ENCODE measurements at regions not wholly inside any gene's neighbourhood (a gene's known extent, or its start where the extent isn't known, plus 50 kb on each side); places are given as distances from the start of the nearest gene placed in this dataset.

DNA sequence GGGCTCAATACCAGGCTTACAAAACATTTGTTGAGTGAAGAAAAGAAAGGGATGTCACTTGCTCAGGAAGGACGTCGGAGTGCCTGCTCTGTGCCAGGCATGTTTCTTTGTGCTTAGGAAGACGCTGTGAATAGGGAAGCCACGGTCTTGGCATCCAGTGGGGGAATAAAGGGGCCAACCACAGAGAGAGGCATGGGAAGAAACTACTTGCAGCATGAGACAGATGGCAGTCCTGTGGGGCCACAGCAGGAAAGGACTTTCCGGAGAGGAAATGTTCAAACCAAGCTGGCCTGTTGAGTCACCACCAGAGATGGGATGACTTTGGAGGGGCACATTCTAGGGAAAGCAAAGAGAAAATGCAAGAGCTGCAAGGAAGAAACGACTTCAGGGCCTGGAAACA lies 173.2 kb downstream of the CDH26 start:
- DNase-seq, result no peak

DNA sequence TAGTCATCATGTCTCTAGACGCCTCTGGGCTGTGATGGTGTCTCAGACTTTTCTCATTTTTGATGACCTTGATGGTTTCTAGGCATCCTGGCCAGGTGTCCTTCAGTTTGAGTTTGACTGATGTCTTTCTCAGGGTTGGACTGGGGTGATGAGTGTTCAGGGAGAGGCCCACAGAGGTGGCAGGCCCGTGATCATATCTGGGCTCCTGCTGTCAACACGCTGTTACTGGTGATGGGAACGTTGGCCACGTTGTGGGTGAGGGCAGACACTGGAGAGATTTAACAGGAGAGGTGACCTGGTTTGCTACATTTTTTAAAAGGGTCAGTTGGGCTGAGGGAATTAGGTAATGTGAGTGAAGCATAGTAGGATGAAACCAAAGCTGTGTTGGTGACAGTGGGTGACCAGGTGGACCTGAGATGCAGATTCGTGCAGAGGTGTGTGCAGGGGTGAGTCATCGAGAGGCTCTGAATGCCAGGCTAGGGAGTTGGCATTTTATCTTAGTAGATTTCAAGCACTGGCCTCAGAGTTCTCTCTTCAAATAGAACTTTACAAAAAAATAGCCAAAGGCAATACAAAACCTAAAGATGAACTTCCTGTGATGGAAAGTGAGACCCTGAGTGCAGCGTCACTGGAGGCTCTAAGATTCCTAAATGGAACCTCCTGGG lies 174.1 kb downstream of the CDH26 start:
- DNase-seq, result no peak

DNA sequence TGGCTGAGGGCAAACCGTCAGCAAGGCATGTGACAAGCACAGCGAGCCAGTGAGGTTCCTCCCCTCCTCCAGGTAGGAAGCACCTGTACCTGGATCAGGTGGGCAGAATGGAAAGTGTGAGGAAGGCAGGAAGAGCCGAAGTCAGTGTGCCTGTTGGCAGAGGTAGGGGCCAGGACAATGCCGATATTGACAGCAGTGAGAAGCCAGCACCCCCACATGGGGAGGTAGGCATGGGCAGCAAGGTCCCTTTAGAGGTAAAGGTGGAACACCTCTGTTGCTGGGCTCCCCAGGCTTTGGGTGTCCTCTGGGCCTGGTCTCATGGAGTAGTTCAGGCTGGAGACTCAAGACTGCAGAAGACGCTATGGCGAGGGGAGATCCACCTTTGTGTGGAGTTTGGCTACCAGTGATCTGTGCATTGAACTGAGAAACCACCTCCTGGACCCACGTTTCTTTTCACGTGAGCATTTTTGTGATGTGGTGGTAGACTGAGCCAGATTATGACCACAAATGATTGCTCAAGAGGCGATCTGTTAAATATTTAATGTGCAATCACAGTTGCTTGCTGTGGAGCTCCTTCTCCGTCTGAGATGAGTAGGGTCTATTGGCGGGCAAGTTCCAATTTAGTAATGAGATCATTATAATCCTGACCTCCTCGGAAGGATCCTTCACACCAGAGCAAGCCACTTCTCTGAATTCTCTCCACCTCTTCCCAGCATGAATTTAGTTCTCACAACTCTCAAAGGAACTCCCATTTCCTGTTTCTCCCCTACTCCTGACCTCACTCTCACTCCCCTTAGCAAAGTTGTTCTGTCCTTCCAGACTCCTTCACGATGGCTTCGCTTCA lies 174.8 kb downstream of the CDH26 start:
- DNase-seq, result no peak

DNA sequence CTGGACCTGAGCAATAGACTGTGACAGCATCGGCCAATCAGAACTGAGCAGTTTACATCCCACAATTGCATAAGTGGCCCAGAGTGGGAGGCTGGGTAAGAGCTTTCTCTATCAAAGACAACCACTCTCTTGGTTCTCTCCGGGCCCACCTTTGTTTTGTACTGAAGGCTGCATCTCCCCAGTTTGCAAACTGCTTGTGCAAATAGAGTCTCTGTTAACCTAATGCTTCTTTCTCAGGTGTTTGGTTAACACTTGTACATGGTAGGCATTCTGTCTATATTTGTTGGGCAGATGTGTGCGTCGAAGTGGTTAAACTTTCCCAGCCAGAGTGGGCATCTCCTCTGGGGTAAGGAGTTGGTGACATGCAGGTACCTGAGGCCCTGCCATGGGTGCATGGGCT lies 177.1 kb downstream of the CDH26 start:
- no peak for DNase-seq

DNA sequence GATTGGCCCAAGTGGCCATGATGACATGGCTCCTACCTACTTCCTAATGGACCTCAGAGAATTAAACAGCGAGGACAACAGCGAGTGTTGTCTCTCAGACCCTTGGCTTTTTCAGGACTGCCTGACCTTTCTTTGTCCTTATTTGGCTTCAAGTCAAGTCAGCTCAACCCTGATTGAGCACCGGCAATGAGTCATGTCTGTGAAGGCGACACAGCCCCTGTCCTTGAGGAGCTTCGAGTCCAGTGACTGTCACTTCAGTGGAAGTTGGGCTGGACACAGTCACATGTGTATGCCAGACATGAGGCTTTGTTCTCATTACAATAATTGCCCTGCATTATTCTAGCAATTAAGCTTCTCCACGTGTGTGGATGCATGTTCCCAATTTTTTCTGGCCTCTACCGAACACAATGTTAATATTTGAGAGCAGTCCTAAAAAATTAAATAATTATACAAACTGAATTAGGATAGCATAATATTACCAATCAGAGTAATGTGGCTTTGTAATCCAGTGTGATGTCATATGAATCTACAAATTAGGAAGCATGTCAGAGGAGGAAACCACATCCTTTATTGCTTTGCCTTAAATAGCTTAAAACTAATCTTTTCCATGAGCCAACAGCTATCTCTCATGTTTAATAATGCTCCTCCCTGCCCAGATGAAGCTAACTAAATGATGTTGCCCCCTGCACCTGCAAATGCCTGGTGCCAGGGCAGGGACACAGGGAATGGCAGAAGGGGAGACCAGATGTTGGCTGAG lies 178.6 kb downstream of the CDH26 start:
- DNase-seq, result no peak

DNA sequence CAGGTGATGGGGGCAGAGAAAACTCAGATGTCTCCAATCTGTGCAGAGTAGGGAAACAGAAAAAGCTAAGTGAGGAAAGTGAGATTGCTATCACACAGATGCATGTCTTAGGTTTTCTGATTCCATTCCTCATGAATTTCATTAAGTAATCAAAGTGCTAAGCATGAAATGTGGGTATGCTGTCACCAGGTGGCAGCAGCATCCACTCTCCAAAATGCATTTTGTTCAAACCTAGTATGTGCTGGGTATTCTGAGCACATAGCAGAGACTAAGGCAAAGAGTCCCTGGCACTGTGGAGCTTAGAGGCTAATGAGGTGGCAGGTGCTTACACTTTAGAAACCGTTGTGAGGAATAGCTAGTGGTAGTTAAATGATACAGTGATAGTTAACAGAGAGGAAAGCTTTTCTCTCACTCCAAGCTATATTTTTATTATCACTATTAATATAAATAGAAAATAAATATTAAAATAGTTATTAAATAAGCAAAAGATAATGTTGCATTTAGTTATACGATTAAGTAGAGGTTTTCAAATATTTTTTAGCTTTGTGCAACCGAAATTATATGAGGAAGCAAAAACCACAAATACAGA lies 179.5 kb downstream of the CDH26 start:
- peak; percentile 60 for DNase-seq

DNA sequence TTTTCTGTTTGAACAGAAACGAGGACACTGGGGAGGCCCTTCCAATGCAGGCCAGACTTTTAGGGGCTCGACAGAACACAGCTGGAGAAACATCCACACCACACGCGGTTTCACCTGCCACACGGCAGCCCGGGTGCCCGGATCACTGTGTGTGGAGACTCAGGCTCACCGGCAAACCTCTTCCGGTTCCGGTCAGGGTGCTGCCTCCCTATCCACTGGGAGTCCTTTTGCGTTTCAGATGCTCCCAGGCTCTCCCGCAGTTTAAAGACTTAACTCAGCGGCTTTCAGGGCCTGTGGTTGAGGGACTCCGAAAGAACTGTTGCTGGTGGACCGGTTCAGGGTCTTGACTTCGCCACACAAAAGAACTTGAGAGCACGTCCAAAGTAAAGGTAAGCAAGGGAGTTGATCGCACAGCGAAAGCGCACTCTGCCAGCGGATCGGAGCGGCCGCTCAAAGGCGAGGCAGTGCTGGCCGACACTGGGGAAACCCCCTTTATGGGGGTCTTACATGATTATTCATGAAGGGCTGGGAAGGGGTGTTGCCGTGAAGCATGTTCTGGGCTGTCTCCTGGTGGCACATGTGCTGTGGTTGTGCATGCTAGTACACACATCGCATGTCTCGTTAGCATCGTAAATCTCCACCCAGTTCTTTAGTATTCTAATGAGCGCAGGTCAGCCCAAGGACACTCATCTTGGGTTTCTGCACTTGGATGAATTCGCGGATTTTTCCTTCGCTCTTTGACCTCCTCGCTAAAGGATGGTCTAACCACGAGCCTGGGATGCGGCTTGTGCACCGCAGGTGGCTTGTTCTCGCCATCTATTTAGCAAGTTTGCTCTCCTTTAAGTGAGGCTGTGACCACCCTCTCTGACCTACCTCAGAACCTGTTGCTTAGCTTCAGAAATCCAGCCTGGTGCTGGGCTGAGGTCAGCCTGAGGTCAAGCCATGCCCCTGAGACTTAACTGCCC lies 180.3 kb downstream of the CDH26 start:
- peak; percentile 60 for DNase-seq

DNA sequence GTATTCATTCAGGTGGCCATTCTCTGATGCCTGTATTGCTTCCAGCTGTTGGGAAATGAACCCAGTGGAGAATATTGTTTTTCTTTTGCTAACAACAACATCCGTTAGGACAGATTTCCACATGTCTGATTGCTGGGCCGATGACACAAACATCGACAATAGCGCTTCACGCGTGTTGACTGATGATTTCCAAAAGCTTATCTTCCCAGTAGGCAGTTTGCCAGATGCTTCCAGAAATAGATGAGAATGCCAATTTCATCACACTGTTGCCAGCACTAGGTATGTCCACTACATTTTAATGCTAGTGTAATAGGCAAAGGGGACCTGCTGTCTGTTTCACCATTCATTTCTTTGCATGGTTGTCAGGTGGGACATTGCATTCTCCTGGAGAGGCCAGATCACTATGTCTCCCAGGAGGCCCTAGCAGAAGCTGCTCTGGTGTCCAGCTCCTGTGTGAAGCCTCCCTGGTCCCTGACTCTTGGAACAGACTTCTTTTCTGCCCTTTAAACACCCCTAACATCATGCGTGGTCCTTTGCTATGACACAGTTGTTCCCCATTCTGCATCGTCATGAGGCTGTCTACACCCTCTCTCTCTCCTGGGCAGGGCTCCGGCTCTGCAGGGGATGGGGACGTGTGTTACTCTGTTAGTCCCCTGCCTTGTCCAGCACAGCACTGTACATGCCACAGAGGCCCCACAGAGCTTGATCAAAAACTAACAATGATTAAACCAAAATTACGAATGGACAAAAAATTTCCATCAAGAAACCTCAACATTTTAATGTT lies 181.6 kb downstream of the CDH26 start:
- no peak for DNase-seq

DNA sequence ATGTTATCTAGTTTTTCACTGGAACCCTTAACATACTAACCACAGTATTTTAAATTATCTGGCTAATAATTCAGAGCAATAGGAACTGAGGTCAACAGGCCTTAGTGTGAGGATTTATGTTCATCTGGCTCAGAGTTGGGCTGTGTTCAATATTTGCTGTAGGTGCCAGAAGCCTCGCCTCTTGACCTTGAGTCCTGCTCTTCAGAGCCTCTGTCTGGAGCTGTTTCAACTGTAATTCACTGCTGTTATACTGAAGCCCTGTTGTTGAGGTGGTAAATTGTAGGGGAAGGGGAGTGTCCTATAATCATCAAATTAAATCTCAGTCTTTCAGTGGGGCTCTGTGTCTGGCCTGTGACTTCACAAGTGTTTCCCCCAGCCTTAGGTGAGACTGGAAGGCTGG lies 184.4 kb downstream of the CDH26 start:
- no peak for DNase-seq

DNA sequence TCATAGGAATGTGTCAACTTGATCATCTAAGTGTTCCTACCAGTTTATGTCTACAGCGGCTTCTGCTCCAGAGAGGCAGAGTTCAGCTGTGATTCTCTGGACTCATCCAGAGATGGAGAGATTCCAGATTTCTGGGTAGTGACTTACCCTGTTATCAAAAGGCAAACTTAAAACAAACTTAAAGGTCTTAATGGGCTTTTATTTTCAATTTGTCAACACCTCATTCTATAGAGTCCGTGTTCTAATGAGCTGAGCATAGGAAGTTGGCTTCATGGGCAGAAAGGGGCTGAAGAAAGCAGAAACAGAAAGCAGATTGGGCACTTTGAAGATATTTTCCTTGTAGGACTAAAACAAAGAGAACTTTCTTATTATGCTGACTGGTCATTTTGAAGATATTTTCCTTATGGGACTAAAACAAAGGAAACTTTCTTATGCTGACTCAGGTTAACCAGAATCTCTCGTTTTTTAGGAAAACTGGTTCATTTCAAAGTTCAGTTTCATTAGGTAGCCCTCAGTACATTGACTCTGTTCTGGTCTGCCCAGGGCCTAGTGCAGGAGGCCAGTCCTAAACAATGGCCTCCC lies 185.1 kb downstream of the CDH26 start:
- no peak for DNase-seq

DNA sequence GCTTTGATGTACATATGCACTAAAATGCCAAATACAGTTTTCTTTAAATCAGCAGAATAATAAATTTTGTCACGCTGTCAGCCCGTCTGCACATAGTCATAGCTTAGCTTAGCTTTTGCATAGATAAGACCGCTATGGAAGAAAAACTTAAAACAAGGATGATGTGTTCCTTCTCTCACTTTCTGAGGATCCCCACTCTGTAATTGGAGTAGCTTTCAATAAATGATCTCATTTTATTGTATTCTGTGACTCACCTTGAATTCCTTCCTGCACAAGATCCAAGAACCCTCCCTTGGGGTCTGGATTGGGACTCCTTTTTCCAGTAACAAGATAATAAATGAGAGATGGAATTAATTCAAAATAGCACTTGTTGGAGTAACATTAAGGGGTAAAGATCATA lies 186.2 kb downstream of the CDH26 start:
- DNase-seq, result no peak

DNA sequence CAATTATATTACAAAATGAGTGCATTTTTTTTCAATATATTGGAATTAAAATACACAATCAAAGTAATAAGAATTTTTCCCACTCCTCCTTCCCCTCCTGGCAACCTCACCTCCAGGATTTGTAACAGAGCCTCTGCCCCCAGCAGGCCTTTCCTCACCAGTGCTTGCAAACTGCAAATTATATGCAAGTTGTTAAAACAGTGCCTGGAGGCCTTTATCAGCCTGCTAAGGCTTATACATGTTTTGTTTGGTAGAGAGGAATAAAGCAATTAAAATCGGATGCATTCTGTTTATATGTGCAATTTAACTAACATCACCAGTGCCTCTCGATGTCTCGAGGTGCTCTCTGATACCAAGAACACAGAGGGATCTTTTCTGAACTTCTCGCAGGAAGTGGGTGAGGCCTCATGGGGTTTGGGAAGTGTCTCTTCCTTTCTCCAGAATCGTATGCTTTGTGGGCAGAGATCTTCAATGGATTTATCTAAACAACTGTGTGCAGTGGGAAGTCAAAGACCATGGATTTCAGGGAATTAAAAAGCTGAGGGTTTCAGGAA lies 186.8 kb downstream of the CDH26 start:
- DNase-seq, result no peak

DNA sequence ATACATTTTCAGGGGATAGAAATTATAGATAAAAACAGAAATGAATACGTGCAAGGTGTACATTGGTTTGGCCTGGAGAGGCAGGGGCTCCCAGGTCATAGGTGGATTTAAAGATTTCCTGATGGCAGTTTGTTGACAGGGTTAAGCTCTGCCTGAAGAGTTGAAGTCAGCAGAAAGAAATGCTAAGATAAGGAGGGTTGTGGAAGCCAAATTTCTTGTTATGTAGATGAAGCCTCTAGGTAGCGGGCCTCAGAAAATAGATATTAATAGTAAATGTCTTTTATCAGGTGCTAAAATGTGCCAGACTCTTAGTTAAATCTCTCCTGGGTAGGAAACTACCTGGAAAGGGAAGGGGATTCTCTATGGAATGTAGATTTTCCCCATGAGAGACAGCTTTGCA lies 188.8 kb downstream of the CDH26 start:
- no peak for DNase-seq

DNA sequence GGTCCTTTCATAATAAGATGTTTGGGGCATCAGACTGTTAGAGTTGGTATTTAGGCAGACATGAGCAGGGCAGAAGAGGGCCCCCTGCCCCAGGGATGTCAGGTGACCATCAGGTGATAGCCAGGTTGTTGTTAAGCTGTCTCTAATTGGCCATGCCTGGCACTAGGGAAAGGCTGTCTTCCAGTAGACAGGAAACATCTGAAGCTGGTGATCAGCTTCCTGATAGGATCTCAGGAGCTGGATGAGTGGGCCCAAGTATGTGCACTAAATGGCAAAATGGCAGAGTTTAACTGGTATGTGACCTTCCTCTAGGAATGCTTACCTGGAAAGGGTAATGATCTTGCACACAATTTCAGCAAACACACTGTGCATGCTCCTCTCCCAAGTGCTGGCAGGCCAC lies 190.7 kb downstream of the CDH26 start:
- DNase-seq, result no peak

DNA sequence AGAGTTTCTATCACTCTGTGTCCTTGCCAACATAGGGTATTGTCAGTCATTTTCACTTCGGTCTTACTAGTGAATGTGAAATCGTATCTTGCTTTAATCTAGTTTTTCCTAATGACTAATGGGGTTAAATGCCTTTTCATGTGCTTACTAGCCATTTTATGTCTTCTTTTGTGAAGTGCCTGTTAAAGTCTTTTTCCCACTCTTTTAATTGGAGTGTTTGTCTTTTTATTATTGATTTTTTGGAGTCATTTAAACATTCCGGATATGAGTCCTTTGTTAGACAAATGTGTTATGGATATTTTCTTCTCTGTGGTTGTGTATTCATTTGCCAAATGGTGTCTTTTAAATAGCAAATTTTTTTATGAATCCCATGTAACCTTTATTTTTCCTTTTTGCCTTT lies 194.6 kb downstream of the CDH26 start:
- DNase-seq, result no peak

DNA sequence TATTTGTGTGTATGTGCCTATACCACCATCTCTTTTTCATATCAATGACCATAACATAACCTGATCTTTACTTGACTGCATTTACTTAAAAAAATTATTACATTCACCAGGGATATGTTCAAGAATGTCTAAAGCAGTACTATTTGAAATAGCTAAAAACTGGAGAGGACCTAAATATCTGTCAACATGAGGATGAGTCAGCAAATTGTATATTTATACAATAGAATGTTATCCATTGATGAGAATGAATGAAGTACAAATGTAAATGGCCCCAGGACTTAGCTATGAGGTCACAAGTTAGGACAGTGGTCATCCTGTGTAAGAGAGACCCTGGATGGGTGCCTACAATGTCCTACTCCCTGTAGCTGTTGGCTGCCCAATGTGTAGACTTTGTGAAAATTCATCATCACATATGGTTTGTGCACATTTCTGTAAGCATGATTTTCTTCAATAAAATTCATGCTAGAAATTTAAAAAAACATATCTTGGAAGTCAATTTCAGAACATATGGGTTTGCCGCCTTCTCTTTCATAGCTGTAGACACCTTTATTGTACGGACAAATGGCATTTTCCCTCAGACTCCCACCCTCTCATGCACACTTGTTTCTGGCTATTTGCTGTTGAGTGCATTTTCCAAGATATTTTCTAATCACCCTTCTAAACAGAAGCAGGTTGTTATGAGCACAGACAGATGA lies 202.4 kb downstream of the CDH26 start:
- DNase-seq, result no peak

DNA sequence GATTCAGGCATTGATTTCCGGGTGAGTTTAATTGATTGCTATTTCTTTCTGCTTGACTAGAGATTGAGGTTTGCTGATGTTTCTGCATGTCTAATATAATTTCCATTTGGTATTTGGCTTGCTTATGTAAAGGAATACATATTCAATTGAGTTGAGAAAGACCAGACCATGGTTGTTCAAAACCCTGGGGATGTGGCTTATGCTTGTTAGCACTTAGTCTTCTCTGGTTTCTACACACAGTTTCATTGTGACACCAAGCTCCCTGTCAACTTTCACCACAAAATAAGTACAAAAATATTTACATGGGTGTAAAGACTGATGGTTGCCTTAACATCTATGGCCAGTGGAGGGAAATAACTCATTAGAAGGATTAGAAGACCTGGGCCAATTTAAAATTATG lies 209.6 kb downstream of the CDH26 start:
- DNase-seq, result no peak

DNA sequence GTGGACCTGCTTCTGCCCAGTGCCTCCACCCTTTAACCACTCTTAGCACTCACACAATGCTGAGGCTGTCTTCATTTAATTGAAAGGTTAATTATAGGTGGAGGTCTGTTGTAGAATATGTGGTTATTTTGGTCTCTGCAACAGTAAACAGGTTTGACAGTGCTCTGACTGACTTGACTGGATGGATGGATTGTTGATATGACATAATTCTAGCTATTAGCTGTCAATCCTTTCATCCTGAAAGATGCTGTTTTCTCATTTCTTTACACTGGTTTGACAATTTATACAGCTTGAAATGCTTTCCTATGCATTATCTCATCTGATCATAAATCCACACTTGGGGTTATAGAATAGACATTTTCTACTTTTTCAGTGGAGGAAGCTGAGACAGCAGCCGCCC lies 210.7 kb downstream of the CDH26 start:
- DNase-seq, result no peak

DNA sequence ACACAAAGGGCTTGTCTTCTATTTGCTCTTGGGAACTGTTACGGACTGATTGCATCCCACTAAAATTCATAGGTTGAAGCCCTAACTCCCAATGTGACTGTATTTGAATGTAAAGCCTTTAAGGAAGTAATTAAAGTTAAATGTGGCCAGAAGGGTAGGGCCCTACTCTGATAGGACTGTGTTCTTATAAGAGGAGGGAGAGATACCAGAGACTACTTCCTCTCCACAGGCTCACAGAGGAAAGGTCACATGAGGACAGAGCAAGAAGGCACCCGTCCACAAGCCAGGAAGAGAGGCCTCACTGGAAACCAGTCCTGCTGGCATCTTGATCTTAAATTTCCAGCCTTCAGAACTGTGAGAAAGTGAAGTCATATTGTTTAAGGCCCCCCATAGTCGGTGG lies 211.9 kb downstream of the CDH26 start:
- DNase-seq, result no peak

DNA sequence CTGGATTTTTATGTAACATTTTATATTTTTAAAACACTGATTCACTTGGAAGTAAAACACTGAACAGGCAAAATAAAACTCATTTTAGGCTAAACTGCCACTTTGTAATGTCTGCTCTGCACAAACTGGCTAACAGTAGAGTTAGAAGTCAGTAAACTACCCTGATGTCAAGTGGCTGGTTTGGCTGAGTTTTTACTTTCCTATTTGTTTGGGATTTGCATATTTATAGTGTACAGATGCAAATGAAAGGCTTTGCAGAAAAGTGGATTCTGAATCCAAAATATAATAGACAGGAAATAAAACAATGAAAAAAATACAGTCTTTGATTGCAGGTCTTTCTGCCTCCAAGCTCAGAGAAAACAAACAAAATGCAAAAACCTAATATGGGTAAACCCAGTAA lies 213.1 kb downstream of the CDH26 start:
- DNase-seq, result no peak
